BJ (cell line): ENCODE measurements at regions not wholly inside any gene's neighbourhood (a gene's known extent, or its start where the extent isn't known, plus 50 kb on each side); places are given as distances from the start of the nearest gene placed in this dataset.

Experiments
- CTCF ChIA-PET: fragments of 350-600 bp; formaldehyde crosslinking; extraction: SDS; loops from one replicate; lab custom pipeline; 2021; ENCODE audit warnings: antibody characterized with exemption, inconsistent platforms; lab: Yijun Ruan, JAX
- POLR2A ChIA-PET: fragments of 300-600 bp; sonication (Branson Sonifier 250); formaldehyde crosslinking; extraction: SDS; loops from one replicate; lab custom pipeline; 2021; ENCODE audit warnings: antibody characterized with exemption; lab: Charles Lee
- DNase-seq: peaks from one replicate; pipeline ENCODE4 v3.0.0-alpha.2; 2011; ENCODE audit warnings: low read depth
- H3K27me3 ChIP-seq: 2 replicates; pipeline ENCODE4 v1.6.0; 2011; ENCODE audit warnings: low read length; ENCODE audit not compliant: control insufficient read depth, insufficient read depth
- H3K36me3 ChIP-seq: 2 replicates; pipeline ENCODE4 v1.5.1; 2011; ENCODE audit warnings: low read length; ENCODE audit not compliant: control insufficient read depth, insufficient read depth
- H3K4me3 ChIP-seq: 2 replicates; pipeline ENCODE4 v1.5.1; 2011; ENCODE audit warnings: low read depth, mild to moderate bottlenecking, control low read depth, low read length
- TF ChIP-seq, protein P1 (sequence below): IDR thresholded peaks from 2 replicates; pipeline ENCODE4 v1.5.1; 2011; ENCODE audit warnings: low read depth, mild to moderate bottlenecking, control low read depth, inconsistent platforms, low read length, moderate library complexity; ENCODE audit not compliant: insufficient read depth

DNA sequence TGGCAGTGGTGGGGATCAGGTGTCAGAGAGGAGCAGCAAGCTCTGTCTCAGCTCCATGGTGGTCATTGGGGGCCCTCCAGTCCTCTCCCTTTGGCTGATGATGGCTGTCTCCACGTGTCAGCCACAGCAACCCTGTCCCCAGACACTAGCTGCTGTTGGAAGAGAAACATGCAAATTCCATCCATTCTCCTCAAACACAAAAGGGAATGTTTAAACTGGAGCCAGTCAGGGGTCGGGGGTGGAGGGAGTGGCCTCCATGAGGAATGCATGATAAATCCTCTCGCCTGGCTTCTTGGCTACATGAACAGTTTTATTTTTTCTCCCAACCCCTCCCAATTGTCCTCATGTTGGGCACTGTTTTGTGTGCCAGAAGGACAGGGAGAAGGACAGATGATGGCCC, 86.4 kb downstream of the EDN3 start:
- Histone ChIP-seq H3K36me3 (no peaks in the 10 kb centered on the region), H3K4me3 (no peak overlapping the region), H3K27me3 (no peaks in the 10 kb centered on the region)
- ChIA-PET CTCF (no interaction called here), POLR2A (no interaction called here)
- no peak for DNase-seq
- TF ChIP-seq, protein P1, sequence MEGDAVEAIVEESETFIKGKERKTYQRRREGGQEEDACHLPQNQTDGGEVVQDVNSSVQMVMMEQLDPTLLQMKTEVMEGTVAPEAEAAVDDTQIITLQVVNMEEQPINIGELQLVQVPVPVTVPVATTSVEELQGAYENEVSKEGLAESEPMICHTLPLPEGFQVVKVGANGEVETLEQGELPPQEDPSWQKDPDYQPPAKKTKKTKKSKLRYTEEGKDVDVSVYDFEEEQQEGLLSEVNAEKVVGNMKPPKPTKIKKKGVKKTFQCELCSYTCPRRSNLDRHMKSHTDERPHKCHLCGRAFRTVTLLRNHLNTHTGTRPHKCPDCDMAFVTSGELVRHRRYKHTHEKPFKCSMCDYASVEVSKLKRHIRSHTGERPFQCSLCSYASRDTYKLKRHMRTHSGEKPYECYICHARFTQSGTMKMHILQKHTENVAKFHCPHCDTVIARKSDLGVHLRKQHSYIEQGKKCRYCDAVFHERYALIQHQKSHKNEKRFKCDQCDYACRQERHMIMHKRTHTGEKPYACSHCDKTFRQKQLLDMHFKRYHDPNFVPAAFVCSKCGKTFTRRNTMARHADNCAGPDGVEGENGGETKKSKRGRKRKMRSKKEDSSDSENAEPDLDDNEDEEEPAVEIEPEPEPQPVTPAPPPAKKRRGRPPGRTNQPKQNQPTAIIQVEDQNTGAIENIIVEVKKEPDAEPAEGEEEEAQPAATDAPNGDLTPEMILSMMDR: no peak

DNA sequence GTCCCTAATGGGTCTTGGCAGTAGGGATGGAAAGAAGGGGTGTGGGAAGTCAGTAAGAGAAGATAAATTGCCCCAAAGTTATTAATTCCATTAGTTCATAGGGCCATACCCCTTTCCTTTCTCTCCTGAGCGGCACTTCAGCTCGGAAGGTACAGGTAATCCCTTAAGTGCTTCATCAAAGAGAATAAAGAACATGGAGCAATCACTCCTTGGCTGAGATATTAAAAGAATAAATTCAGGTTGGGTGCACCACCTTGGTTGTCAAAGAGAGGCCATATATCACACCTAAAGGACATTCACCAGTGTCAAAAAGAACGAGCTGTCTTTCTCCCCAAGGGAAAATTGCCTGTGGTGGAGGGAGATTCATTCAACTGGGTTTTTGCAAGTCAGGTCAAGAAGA, 87.5 kb downstream of the EDN3 start:
- no peak for DNase-seq
- CTCF ChIA-PET: interaction anchor here (1.3 kb wide), 1 partner anchor 16 kb away, joined by 6 read pairs; no protein-coding TSS in a partner anchor
- H3K27me3 ChIP-seq: no peaks in the 10 kb centered on the region; the same call in 1 of the 2 replicates
- TF ChIP-seq, protein P1: no peak
- no peaks in the 10 kb centered on the region for H3K36me3 ChIP-seq
- no peak overlapping the region for H3K4me3 ChIP-seq
- POLR2A ChIA-PET: no interaction called here

DNA sequence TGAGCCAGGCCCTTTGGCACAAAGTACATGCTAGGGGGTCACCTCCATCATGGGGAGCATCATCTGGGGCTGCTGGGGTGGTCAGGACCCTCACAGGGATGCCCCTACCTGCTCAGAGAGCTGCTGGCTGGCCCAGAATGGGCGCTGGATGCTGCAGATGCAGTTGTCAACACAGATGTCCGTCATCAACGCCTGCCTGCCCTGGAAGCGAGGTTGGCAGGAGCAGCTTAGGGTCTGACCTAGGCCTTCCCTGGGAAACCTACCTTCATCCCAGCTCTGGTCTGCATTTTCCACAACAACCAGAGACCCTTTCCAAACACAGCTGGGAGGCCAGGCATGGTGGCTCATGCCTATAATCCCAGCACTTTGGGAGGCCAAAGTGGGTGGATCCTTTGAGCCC, 88.0 kb downstream of the EDN3 start:
- TF ChIP-seq, protein P1: no peak
- no peak for DNase-seq
- POLR2A ChIA-PET: no interaction called here
- Histone ChIP-seq H3K4me3 (no peak overlapping the region), H3K36me3 (no peaks in the 10 kb centered on the region), H3K27me3 (no peaks in the 10 kb centered on the region; the same call in 1 of the 2 replicates)
- CTCF ChIA-PET: interaction anchor here (1.3 kb wide), 1 partner anchor 15 kb away, joined by 6 read pairs; no protein-coding TSS in a partner anchor

DNA sequence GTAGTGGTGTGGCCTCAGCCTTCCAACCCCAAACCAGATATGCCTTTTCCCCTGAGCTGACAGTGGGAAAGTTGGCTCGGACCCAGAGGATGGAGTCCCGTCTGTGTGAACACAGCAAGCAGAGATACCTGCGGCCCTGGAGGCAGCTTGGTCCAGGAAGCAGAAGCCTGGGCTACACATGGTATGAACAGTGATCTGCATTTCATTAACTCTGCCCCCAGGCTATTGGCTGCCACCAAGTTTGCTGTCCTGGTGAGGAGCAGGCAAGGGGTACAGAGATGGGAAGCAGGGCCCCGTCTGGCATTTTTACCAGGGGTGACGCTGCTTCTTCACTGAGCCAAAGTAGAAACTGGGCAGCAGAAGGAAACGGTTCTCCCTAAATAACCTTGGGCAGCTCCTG, 90.0 kb downstream of the EDN3 start:
- no peak for DNase-seq
- H3K36me3 ChIP-seq: no peaks in the 10 kb centered on the region
- POLR2A ChIA-PET: no interaction called here
- TF ChIP-seq, protein P1: no peak
- CTCF ChIA-PET: no interaction called here
- no peak overlapping the region for H3K4me3 ChIP-seq
- no peaks in the 10 kb centered on the region; the same call in 1 of the 2 replicates for H3K27me3 ChIP-seq

DNA sequence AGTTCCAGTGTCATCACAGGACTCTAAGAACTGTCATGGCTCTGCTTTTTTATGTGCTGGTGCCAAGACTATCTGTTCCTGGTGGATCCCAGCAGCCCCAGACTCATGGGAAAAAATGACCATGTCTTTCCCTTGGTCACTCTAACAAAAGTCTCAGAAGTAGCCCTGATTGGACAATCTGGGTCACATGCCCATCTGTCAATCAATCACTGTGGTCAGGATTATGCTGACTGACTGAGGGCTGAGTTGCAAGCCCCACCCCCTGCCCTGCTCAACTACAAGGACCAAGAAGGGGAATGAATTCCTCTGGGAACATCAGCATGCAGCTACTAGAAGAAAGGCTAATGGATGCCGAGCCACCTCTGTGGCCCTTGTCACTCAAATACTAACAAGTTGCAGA, 91.6 kb downstream of the EDN3 start:
- Histone ChIP-seq H3K36me3 (no peaks in the 10 kb centered on the region), H3K27me3 (no peaks in the 10 kb centered on the region; the same call in 1 of the 2 replicates), H3K4me3 (no peak overlapping the region)
- DNase-seq: no peak
- ChIA-PET POLR2A (no interaction called here), CTCF (no interaction called here)
- TF ChIP-seq, protein P1: no peak
